Activated CD8-positive, alpha-beta memory T cell treated with anti-CD3 and anti-CD28 coated beads for 4 hours (primary cell): ENCODE measurements at regions not wholly inside any gene's neighbourhood (a gene's known extent, or its start where the extent isn't known, plus 50 kb on each side); places are given as distances from the start of the nearest gene placed in this dataset.

Experiments used
- DNase-seq, 2 donors: peaks; one replicate each; pipeline ENCODE4 v3.0.0-alpha.2; 2020; ENCODE audit warnings: low read depth in 2 of 2

GRCh38 chrX:45309801-45310200 is 109.1 kb upstream of the DIPK2B start:
- DNase-seq = no peak

- no peak for DNase-seq
These were observed 108.4 kb upstream of the DIPK2B start for GRCh38 chrX:45309096-45309495.

DNA sequence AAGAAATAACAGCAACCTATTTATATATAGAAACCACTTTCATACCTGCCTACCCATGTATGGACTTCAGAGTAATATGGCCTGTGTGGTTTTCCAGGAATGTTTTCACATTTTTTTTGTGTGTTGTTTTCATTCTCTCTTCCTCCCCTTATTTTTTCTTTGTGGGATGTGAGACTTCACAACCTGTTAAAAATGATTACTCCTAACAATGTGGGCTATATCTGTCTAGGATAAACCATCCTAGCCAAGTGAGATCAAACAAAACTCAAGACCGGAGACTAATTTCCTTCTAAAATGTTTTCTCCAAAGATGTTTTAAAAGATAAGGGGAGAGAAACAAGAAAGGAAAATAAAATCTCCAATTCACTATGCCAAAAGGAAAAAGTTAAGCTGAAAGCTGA is 106.1 kb upstream of the DIPK2B start:
- DNase-seq = no peak

GRCh38 chrX:45300638-45301037 is 100.0 kb upstream of the DIPK2B start:
- DNase-seq = no peak

DNA sequence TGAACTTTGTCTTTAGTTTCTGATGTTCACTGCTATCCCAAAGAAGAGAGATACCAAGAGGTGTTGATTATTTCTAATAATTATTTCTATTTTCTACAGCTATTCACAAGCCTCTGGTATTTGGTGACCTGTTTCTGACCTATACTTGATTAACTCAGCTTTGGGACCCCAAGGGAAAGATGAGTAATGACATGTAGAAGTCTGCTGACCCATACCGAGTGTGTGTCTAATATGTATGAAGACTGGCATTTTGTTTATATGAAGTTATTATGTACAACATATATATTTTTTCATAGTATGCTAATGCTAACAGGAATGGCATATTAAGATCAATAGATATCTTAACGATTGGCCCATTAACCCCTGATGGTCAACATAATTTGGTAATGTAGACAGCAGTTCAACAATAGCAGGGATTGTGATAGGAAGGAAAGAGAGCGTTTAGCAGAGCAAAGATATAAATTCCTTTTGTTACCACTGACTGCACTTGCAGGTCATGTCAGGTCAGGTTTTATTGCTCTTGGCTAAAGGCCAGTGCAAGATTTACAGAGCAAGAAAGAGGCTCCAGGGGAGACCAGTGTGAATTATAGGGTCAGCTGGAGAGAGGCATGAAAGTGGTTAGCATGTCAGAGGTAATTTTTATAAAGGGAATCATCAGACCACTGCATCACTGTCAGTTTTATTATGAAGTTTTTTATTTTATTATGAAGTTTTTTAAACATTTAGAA is 94.7 kb upstream of the DIPK2B start:
- DNase-seq = no peak

GRCh38 chrX:45274576-45274975 is 73.9 kb upstream of the DIPK2B start:
- DNase-seq = no peak

DNA sequence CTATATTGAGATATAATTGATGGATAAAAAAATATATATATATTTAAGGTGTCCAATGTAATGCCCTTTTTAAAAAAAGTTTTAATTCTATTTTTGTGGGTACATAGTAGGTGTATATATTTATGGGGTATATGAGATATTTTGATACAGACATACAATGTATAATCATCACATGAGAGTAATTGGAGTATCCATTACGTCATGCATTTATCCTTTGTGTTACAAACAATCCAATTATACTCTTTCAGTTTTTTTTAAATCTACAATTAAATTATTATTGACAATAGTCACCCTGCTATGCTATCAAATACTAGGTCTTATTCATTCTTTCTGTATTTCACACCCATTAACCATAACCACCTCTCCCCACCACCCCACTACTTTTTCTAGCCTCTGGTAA is 66.3 kb upstream of the DIPK2B start:
- no peak for DNase-seq

- DNase-seq = no peak
These were observed 65.8 kb upstream of the DIPK2B start for GRCh38 chrX:45266456-45266855.

- DNase-seq = no peak
These were observed 64.2 kb upstream of the DIPK2B start for GRCh38 chrX:45264865-45265264.

DNA sequence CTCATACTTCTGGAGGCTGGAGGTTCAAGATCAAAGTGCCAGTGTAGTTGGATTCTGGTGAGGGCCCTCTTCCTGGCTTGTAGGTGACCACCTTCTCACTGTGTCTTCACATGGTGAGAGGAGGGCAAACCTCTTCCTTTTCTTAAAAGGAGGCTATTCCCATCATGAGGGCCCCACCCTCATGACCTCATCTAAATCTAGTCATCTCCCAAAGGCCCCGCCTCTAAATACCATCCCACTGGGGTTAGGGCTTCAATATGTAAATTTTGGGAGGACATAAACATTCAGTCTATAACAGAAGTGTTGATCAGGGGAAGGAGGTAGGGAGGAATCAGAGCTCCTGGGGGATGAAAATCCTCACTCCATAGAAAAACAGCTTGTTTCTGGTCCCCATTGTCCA is 60.8 kb upstream of the DIPK2B start:
- DNase-seq = no peak

DNA sequence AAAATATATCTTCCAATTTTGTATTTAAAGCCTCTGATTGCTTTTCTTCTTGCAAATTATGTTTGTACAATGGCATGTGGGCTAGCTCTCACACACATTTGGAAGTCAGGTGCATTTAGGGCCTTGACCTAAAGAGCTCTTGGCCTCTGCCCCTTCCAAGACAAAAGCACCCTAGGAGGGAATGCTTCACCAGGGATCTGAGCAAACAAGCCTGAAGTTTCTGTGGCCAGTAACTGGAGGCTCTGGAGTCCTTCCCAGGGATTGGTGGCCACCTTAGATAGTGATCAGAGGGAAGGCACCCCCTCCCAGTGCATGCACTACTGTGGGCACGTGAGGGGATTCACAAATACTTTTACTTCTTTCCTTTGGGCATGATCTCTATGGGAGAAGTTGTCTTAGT is 60.3 kb upstream of the DIPK2B start:
- no peak for DNase-seq

DNA sequence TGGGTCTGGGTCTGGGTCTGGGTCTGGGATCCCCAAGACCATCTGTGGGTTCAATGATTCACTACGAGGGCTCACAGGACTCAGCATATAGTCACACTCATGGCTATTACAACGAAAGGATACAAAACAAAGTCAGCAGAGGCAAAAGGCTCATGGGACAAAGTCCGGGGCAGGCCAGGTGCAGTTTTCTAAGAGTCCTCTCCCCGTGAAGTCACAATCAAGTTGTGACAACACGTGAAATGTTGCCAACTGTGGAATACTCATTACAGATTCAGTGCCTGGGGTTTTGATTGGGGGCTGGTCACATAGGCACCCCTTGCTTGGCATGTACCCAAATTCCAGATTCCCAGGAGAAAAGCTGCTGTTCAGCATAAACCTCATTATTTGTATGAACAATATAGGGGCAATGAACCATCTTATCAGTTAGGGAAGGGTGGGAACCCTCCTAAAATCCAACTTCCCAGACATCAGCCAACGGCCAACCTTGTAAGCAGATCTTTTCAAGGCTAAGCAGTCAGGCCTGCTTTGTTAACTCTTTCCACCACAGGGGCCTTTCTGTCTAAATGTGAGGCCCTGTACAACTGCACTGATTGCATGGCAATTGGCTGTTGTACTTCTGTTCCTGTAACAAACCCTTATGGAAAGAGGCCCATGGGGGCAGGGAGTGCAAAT is 58.2 kb upstream of the DIPK2B start:
- no peak for DNase-seq
